Neural progenitor cell (in vitro differentiated cells): ENCODE measurements at regions not wholly inside any gene's neighbourhood (a gene's known extent, or its start where the extent isn't known, plus 50 kb on each side); places are given as distances from the start of the nearest gene placed in this dataset.
A peak's percentile ranks its signal among the peaks of the same experiment; 100 is the strongest.

Experiments used
- DNase-seq: peaks from one replicate; pipeline ENCODE4 v3.0.0-alpha.2; 2016; ENCODE audit warnings: low spot score
- H2AFZ ChIP-seq: fragments of 200-600 bp; sonication (generic); replicated peaks from 2 replicates; pipeline ENCODE4 v1.6.1; 2016; ENCODE audit warnings: antibody characterized with exemption
- H3F3A ChIP-seq: fragments of 200-600 bp; sonication (generic); 2 replicates; pipeline ENCODE4 v1.6.1; 2016; ENCODE audit warnings: antibody characterized with exemption, low read depth
- H3K27ac ChIP-seq: fragments of 200-600 bp; sonication (generic); 2 replicates; pipeline ENCODE4 v1.5.1; 2016; ENCODE audit warnings: mild to moderate bottlenecking
- H3K27me3 ChIP-seq: fragments of 200-600 bp; sonication (generic); 2 replicates; pipeline ENCODE4 v1.6.1; 2016; ENCODE audit warnings: mild to moderate bottlenecking, moderate library complexity
- H3K36me3 ChIP-seq: fragments of 200-600 bp; sonication (generic); 2 replicates; pipeline ENCODE4 v1.5.1; 2016
- H3K4me1 ChIP-seq: fragments of 200-600 bp; sonication (generic); 2 replicates; pipeline ENCODE4 v1.6.1; 2016; ENCODE audit warnings: mixed run types
- H3K4me2 ChIP-seq: fragments of 200-600 bp; sonication (generic); 2 replicates; pipeline ENCODE4 v1.6.1; 2016
- H3K4me3 ChIP-seq: fragments of 200-600 bp; sonication (generic); 2 replicates; pipeline ENCODE4 v1.5.1; 2016
- H3K79me2 ChIP-seq: fragments of 200-600 bp; sonication (generic); 2 replicates; pipeline ENCODE4 v1.6.1; 2016; ENCODE audit warnings: low read depth
- H3K9ac ChIP-seq: fragments of 200-600 bp; sonication (generic); 2 replicates; pipeline ENCODE4 v1.6.1; 2016
- H3K9me3 ChIP-seq: fragments of 200-600 bp; sonication (generic); 2 replicates; pipeline ENCODE4 v1.5.1; 2016; ENCODE audit warnings: low read depth
- H4K20me1 ChIP-seq: fragments of 200-600 bp; sonication (generic); 2 replicates; pipeline ENCODE4 v1.6.1; 2016; ENCODE audit warnings: low read depth
- H3K27ac Mint-ChIP-seq: 3 replicates; pipeline ENCODE4 v1.8.0; 2021; ENCODE audit warnings: mixed read lengths
- H3K27me3 Mint-ChIP-seq: 2 replicates; pipeline ENCODE4 v1.8.0; 2022; ENCODE audit warnings: low read depth, mild to moderate bottlenecking, inconsistent platforms, moderate library complexity, mixed read lengths; ENCODE audit not compliant: insufficient read depth
- H3K36me3 Mint-ChIP-seq: 3 replicates; pipeline ENCODE4 v1.8.0; 2021; ENCODE audit warnings: mixed read lengths
- H3K4me1 Mint-ChIP-seq: 3 replicates; pipeline ENCODE4 v1.8.0; 2021; ENCODE audit warnings: mixed read lengths
- H3K4me3 Mint-ChIP-seq: 3 replicates; pipeline ENCODE4 v1.8.0; 2021; ENCODE audit warnings: mild to moderate bottlenecking, moderate library complexity, mixed read lengths
- H3K9me3 Mint-ChIP-seq: 3 replicates; pipeline ENCODE4 v1.8.0; 2020; ENCODE audit warnings: mixed read lengths
- EZH2 ChIP-seq: fragments of 200-600 bp; sonication (generic); IDR thresholded peaks from 2 replicates; pipeline ENCODE4 v1.6.1; 2017; ENCODE audit warnings: antibody characterized with exemption, mild to moderate bottlenecking, moderate library complexity
- EZH2phosphoT487 ChIP-seq: fragments of 200-600 bp; sonication (generic); IDR thresholded peaks from 2 replicates; pipeline ENCODE4 v1.6.1; 2017; ENCODE audit warnings: antibody characterized with exemption
- TF ChIP-seq, protein P1 (sequence below): fragments of 200-600 bp; sonication (generic); IDR thresholded peaks from 2 replicates; pipeline ENCODE4 v1.5.1; 2017; ENCODE audit warnings: antibody characterized with exemption, mild to moderate bottlenecking

DNA sequence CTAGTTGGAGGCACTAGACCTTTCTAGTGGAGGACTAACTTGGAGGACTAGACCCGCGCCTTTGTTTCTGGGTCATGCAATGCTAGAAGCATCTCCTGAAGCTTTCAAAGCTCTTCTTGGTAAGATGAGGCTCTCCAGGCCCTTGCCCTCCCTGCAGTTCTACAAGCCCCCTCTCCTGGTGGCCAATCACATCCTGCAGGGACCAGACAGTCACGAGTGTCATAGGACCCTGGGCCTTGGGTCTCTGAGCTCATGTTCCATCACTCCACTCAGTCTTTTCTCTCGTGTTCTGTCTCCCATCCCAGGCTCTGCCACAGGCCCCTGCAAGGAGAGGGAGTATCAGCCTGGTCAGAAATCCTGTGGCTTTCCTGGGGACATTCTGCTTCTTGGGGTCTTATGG is 119.6 kb downstream of the CYLD start:
- Histone ChIP-seq H3K27ac (no peak overlapping the region), H3K36me3 (no peaks in the 10 kb centered on the region), H3K27me3 (no peaks in the 10 kb centered on the region), H3K79me2 (no peaks in the 10 kb centered on the region), H3K4me2 (no peak overlapping the region), H3F3A (no peaks in the 10 kb centered on the region), H2AFZ (no peak overlapping the region), H3K9me3 (no peaks in the 10 kb centered on the region), H3K4me1 (no peaks in the 10 kb centered on the region), H3K9ac (no peak overlapping the region), H4K20me1 (no peaks in the 10 kb centered on the region), H3K4me3 (no peak overlapping the region)
- Mint-ChIP-seq H3K27me3 (peaks cover 16% of the 10 kb centered on the region), H3K36me3 (no peaks in the 10 kb centered on the region), H3K27ac (no peak overlapping the region), H3K9me3 (no peaks in the 10 kb centered on the region), H3K4me1 (peaks cover 21% of the 10 kb centered on the region), H3K4me3 (no peak overlapping the region)
- DNase-seq, result no peak
- TF ChIP-seq EZH2, result no peak
- TF ChIP-seq, protein P1, sequence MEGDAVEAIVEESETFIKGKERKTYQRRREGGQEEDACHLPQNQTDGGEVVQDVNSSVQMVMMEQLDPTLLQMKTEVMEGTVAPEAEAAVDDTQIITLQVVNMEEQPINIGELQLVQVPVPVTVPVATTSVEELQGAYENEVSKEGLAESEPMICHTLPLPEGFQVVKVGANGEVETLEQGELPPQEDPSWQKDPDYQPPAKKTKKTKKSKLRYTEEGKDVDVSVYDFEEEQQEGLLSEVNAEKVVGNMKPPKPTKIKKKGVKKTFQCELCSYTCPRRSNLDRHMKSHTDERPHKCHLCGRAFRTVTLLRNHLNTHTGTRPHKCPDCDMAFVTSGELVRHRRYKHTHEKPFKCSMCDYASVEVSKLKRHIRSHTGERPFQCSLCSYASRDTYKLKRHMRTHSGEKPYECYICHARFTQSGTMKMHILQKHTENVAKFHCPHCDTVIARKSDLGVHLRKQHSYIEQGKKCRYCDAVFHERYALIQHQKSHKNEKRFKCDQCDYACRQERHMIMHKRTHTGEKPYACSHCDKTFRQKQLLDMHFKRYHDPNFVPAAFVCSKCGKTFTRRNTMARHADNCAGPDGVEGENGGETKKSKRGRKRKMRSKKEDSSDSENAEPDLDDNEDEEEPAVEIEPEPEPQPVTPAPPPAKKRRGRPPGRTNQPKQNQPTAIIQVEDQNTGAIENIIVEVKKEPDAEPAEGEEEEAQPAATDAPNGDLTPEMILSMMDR, result no peak
- no peak for TF ChIP-seq EZH2phosphoT487

DNA sequence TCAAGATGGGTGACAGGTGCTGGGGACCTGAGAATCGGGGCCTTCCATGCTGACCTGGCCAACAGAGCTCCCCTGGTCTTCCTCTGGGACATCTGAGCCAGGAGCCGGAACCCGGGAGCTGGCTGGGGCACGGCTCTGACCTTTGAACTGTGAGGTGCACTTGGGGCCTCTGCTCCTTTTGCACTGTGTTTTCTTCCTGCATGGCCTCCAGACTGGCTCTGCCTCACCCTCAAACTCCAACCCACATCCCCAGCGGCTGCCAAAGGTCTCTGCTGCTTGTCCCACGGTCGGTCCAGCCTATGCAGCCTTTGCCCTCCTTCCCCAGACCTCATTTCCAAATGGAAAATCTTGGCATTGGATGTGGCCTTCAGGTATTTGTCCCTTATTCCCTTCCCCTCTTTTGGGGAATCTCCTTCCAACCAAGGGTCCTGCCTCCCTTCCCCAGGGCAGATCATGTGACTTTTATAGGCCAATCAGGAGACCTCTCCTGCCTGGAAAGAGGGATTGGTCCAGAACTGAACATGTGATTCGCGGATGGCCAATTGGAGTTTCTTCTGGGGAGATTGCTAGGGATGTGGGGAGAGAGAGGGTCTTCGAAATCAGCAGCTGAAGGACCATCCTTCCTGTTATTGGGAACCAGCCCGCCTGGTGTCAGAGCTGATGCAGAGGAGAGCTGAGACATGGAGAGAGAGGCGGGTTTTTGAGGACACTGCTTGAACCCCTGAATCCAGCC is 117.9 kb downstream of the CYLD start:
- Histone ChIP-seq H3K9me3 (no peaks in the 10 kb centered on the region), H3K4me1 (no peaks in the 10 kb centered on the region), H3K4me3 (no peak overlapping the region), H3K79me2 (no peaks in the 10 kb centered on the region), H4K20me1 (no peaks in the 10 kb centered on the region), H2AFZ (no peak overlapping the region), H3K27ac (no peak overlapping the region), H3K36me3 (no peaks in the 10 kb centered on the region), H3K27me3 (no peaks in the 10 kb centered on the region), H3K4me2 (no peak overlapping the region), H3K9ac (no peak overlapping the region), H3F3A (no peaks in the 10 kb centered on the region)
- Mint-ChIP-seq H3K9me3 (no peaks in the 10 kb centered on the region), H3K4me1 (peaks cover 21% of the 10 kb centered on the region), H3K36me3 (no peaks in the 10 kb centered on the region), H3K4me3 (no peak overlapping the region), H3K27me3 (peaks cover 16% of the 10 kb centered on the region), H3K27ac (peak overlapping the region; percentile 16)
- DNase-seq, result no peak
- TF ChIP-seq EZH2 (no peak), EZH2phosphoT487 (no peak)
- TF ChIP-seq, protein P1, result no peak

DNA sequence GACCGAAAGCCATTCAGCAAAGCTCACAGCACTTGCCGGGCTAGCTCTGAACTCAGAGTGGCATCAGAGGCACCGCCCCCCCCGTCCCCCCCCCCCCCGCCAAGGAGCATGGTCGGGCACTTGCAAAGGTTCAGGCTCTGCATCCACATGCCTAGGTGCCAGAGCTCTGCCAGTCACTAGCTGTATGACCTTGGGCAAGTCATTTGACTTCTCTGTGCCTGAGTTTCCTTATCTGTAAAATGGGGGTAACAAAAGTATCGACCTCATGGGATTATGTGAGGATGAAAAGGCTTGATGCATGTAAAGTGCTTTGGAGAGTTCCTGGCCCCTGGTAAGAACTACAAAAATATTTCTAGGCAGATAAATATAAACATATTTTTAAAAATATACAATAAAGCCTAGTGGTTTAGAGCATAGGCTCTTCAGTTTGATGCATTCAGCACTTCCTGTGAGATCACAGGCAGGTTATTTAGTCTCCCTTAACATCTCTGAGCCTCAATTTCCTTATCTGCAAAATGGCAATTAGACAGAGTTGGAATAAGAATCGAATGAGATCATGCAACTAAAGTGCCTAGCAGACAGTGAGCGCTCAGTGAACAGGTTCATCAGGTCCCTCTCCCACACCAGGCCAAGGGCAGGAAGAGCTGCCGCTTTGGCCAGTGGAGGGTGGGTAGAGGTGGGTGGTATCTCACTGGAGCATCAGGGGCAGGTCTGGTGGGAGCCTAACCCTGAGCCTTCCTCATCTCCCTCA is 117.2 kb downstream of the CYLD start:
- Histone ChIP-seq H3K27me3 (no peaks in the 10 kb centered on the region), H3K4me1 (no peaks in the 10 kb centered on the region), H4K20me1 (no peaks in the 10 kb centered on the region), H3F3A (no peaks in the 10 kb centered on the region), H3K9ac (no peak overlapping the region), H3K27ac (no peak overlapping the region), H3K79me2 (no peaks in the 10 kb centered on the region), H3K4me2 (no peak overlapping the region), H3K4me3 (no peak overlapping the region), H3K9me3 (no peaks in the 10 kb centered on the region), H3K36me3 (no peaks in the 10 kb centered on the region), H2AFZ (no peak overlapping the region)
- Mint-ChIP-seq H3K4me1 (peaks cover 25% of the 10 kb centered on the region), H3K27me3 (peaks cover 21% of the 10 kb centered on the region), H3K4me3 (no peak overlapping the region), H3K36me3 (no peaks in the 10 kb centered on the region), H3K9me3 (no peaks in the 10 kb centered on the region), H3K27ac (no peak overlapping the region)
- no peak for DNase-seq
- TF ChIP-seq EZH2, result no peak
- TF ChIP-seq, protein P1, result no peak
- TF ChIP-seq EZH2phosphoT487, result no peak
